Endodermal cell (in vitro differentiated cells): ENCODE measurements at regions not wholly inside any gene's neighbourhood (a gene's known extent, or its start where the extent isn't known, plus 50 kb on each side); places are given as distances from the start of the nearest gene placed in this dataset.

ENCODE experiments used
- DNase-seq: peaks from one replicate; pipeline ENCODE4 v3.0.0-alpha.2; 2017
- H3K27ac ChIP-seq: 2 replicates; pipeline ENCODE4 v1.5.1; 2013; ENCODE audit warnings: mild to moderate bottlenecking, low read depth, low read length, moderate library complexity
- H3K27me3 ChIP-seq: 2 replicates; pipeline ENCODE4 v1.6.1; 2013; ENCODE audit warnings: mild to moderate bottlenecking, low read length, moderate library complexity; ENCODE audit not compliant: insufficient read depth, control insufficient read depth, poor library complexity, severe bottlenecking
- H3K36me3 ChIP-seq: 2 replicates; pipeline ENCODE4 v1.7.0; 2013; ENCODE audit warnings: mild to moderate bottlenecking, low read length, moderate library complexity; ENCODE audit not compliant: control insufficient read depth, insufficient read depth
- H3K4me1 ChIP-seq: one replicate; pipeline ENCODE4 v1.7.0; 2013; ENCODE audit warnings: low read length; ENCODE audit not compliant: control insufficient read depth, insufficient read depth
- H3K4me3 ChIP-seq: 2 replicates; pipeline ENCODE4 v1.5.1; 2013; ENCODE audit warnings: mild to moderate bottlenecking, low read length, moderate library complexity
- H3K9ac ChIP-seq: 2 replicates; pipeline ENCODE4 v1.6.1; 2013; ENCODE audit warnings: mild to moderate bottlenecking, low read length, moderate library complexity; ENCODE audit not compliant: poor library complexity, severe bottlenecking; ENCODE audit errors: extremely low read depth
- H3K9me3 ChIP-seq: 2 replicates; pipeline ENCODE4 v1.6.1; 2013; ENCODE audit warnings: mild to moderate bottlenecking, low read length, moderate library complexity; ENCODE audit not compliant: control insufficient read depth
- H3K27ac Mint-ChIP-seq: 2 replicates; pipeline ENCODE4 v1.8.0; 2020; ENCODE audit warnings: mixed read lengths
- H3K27me3 Mint-ChIP-seq: 2 replicates; pipeline ENCODE4 v1.8.0; 2021; ENCODE audit warnings: mild to moderate bottlenecking, mixed read lengths; ENCODE audit not compliant: insufficient read depth
- H3K36me3 Mint-ChIP-seq: 2 replicates; pipeline ENCODE4 v1.8.0; 2020; ENCODE audit warnings: low read depth, mixed read lengths
- H3K4me1 Mint-ChIP-seq: 2 replicates; pipeline ENCODE4 v1.8.0; 2020; ENCODE audit warnings: mixed read lengths
- H3K4me3 Mint-ChIP-seq: 2 replicates; pipeline ENCODE4 v1.8.0; 2020; ENCODE audit warnings: mild to moderate bottlenecking, moderate library complexity, mixed read lengths
- H3K9me3 Mint-ChIP-seq: 2 replicates; pipeline ENCODE4 v1.8.0; 2020; ENCODE audit warnings: mild to moderate bottlenecking, mixed read lengths
- CTCF ChIP-seq: fragments of 200-600 bp; sonication (generic); conservative IDR thresholded peaks from 2 replicates; pipeline ENCODE4 v1.5.0; 2021; ENCODE audit warnings: antibody characterized with exemption, mild to moderate bottlenecking
- WGBS, 2 experiments: methylation state at CpG; one replicate each; pipeline versions ENCODE4 v1.1.5 to v1.1.7; 2013; ENCODE audit warnings: missing lambda C conversion rate in 2 of 2, mixed read lengths in 1 of 2; ENCODE audit not compliant: insufficient coverage in 1 of 2, insufficient read length in 1 of 2; 5-methylcytosine and 5-hydroxymethylcytosine counted together

- peaks cover 2% of the 10 kb centered on the region for H3K27me3 Mint-ChIP-seq
Measured at GRCh38 chr11:92460213-92460612, 235.6 kb downstream of the FAT3 start.

GRCh38 chr11:92461447-92461846, 236.8 kb downstream of the FAT3 start:
- no peak overlapping the region for H3K27ac Mint-ChIP-seq
- H3K4me3 ChIP-seq = no peak overlapping the region

More at GRCh38 chr11:92460213-92460612, 235.6 kb downstream of the FAT3 start:
- H3K9ac ChIP-seq = no peak overlapping the region
- peaks cover 32% of the 10 kb centered on the region for H3K4me1 Mint-ChIP-seq
- no peak for DNase-seq
- H3K27me3 ChIP-seq = no peaks in the 10 kb centered on the region
- no peak overlapping the region for H3K4me3 Mint-ChIP-seq
- TF ChIP-seq CTCF = no peak
- WGBS, 2 experiments = 75 to 97% methylated on average over 3 to 4 of the region's 4 CpGs
- no peaks in the 10 kb centered on the region for H3K36me3 Mint-ChIP-seq
- no peak overlapping the region for H3K4me3 ChIP-seq
- no peaks in the 10 kb centered on the region for H3K9me3 Mint-ChIP-seq
- H3K27ac ChIP-seq = no peak overlapping the region
- no peak overlapping the region for H3K27ac Mint-ChIP-seq
- peaks cover 15% of the 10 kb centered on the region for H3K4me1 ChIP-seq
- no peaks in the 10 kb centered on the region for H3K9me3 ChIP-seq
- no peaks in the 10 kb centered on the region for H3K36me3 ChIP-seq

GRCh38 chr11:92462821-92463220, 238.2 kb downstream of the FAT3 start:
- Mint-ChIP-seq H3K36me3 (no peaks in the 10 kb centered on the region), H3K4me1 (peaks cover 32% of the 10 kb centered on the region), H3K27me3 (peaks cover 2% of the 10 kb centered on the region), H3K4me3 (no peak overlapping the region), H3K27ac (no peak overlapping the region), H3K9me3 (no peaks in the 10 kb centered on the region)
- H3K4me3 ChIP-seq = no peak overlapping the region
- H3K36me3 ChIP-seq = no peaks in the 10 kb centered on the region
- no peak overlapping the region for H3K27ac ChIP-seq
- no peaks in the 10 kb centered on the region for H3K27me3 ChIP-seq
- no peak for DNase-seq
- H3K9ac ChIP-seq = no peak overlapping the region
- 60 to 96% methylated on average over 1 of the region's 1 CpG for WGBS, 2 experiments
- no peak for TF ChIP-seq CTCF
- H3K9me3 ChIP-seq = no peaks in the 10 kb centered on the region
- H3K4me1 ChIP-seq = peaks cover 15% of the 10 kb centered on the region

More at GRCh38 chr11:92461447-92461846, 236.8 kb downstream of the FAT3 start:
- peaks cover 2% of the 10 kb centered on the region for H3K27me3 Mint-ChIP-seq
- peaks cover 32% of the 10 kb centered on the region for H3K4me1 Mint-ChIP-seq
- DNase-seq = no peak
- H3K4me1 ChIP-seq = peaks cover 15% of the 10 kb centered on the region
- no peak overlapping the region for H3K9ac ChIP-seq
- H3K9me3 ChIP-seq = no peaks in the 10 kb centered on the region
- H3K4me3 Mint-ChIP-seq = no peak overlapping the region
- H3K9me3 Mint-ChIP-seq = no peaks in the 10 kb centered on the region
- WGBS, 2 experiments = 96 to 99% methylated on average over 2 to 3 of the region's 3 CpGs
- H3K36me3 Mint-ChIP-seq = no peaks in the 10 kb centered on the region
- no peaks in the 10 kb centered on the region for H3K27me3 ChIP-seq
- H3K27ac ChIP-seq = no peak overlapping the region
- no peak for TF ChIP-seq CTCF
- H3K36me3 ChIP-seq = no peaks in the 10 kb centered on the region
